Activated CD4-positive, alpha-beta T cell treated with anti-CD3 and anti-CD28 coated beads, Interleukin-2, amount 10 ng/mL, durations not matched to agents 7 days and 5 days (primary cell): ENCODE measurements at regions not wholly inside any gene's neighbourhood (a gene's known extent, or its start where the extent isn't known, plus 50 kb on each side); places are given as distances from the start of the nearest gene placed in this dataset.

ENCODE experiments used
- CTCF ChIA-PET: fragments of 350-600 bp; sonication (Branson Sonifier 250); formaldehyde crosslinking; loops from one replicate; lab custom pipeline; 2021; ENCODE audit warnings: antibody characterized with exemption; lab: Charles Lee
- POLR2A ChIA-PET: fragments of 350-600 bp; sonication (Branson Sonifier 250); formaldehyde crosslinking; loops from one replicate; lab custom pipeline; 2021; ENCODE audit warnings: antibody characterized with exemption; lab: Charles Lee
- DNase-seq: peaks from one replicate; pipeline ENCODE4 v3.0.0-alpha.2; 2020
- H3K27ac Mint-ChIP-seq: one replicate; pipeline ENCODE4 v1.8.0; 2021; ENCODE audit warnings: mild to moderate bottlenecking, moderate library complexity, mixed read lengths
- H3K27me3 Mint-ChIP-seq: one replicate; pipeline ENCODE4 v1.8.0; 2021; ENCODE audit warnings: mixed read lengths
- H3K36me3 Mint-ChIP-seq: one replicate; pipeline ENCODE4 v1.8.0; 2021; ENCODE audit warnings: low read depth, mixed read lengths
- H3K4me1 Mint-ChIP-seq: one replicate; pipeline ENCODE4 v1.8.0; 2021; ENCODE audit warnings: mixed read lengths
- H3K4me3 Mint-ChIP-seq: one replicate; pipeline ENCODE4 v1.8.0; 2021; ENCODE audit warnings: mild to moderate bottlenecking, moderate library complexity, mixed read lengths
- H3K9me3 Mint-ChIP-seq: one replicate; pipeline ENCODE4 v1.8.0; 2021; ENCODE audit warnings: mixed read lengths

- ChIA-PET POLR2A (no interaction called here), CTCF (no interaction called here)
- Mint-ChIP-seq H3K4me1 (no peaks in the 10 kb centered on the region), H3K36me3 (no peaks in the 10 kb centered on the region), H3K27ac (no peak overlapping the region), H3K9me3 (no peaks in the 10 kb centered on the region), H3K4me3 (no peak overlapping the region), H3K27me3 (no peaks in the 10 kb centered on the region)
- no peak for DNase-seq
Measured at GRCh38 chrX:116226665-116227484, 56.3 kb downstream of the AGTR2 start.

GRCh38 chrX:116230130-116230898 lies 59.8 kb downstream of the AGTR2 start:
- ChIA-PET POLR2A (no interaction called here), CTCF (no interaction called here)
- H3K4me1 Mint-ChIP-seq: no peaks in the 10 kb centered on the region
- H3K4me3 Mint-ChIP-seq: no peak overlapping the region
- H3K36me3 Mint-ChIP-seq: no peaks in the 10 kb centered on the region
- H3K9me3 Mint-ChIP-seq: no peaks in the 10 kb centered on the region
- no peak for DNase-seq
- H3K27ac Mint-ChIP-seq: no peak overlapping the region
- no peaks in the 10 kb centered on the region for H3K27me3 Mint-ChIP-seq

- Mint-ChIP-seq H3K27me3 (no peaks in the 10 kb centered on the region), H3K27ac (no peak overlapping the region), H3K9me3 (no peaks in the 10 kb centered on the region), H3K36me3 (no peaks in the 10 kb centered on the region), H3K4me1 (no peaks in the 10 kb centered on the region), H3K4me3 (no peak overlapping the region)
- ChIA-PET POLR2A (no interaction called here), CTCF (no interaction called here)
- DNase-seq: no peak
Measured at GRCh38 chrX:116232833-116233232, 62.3 kb downstream of the AGTR2 start.

- POLR2A ChIA-PET: no interaction called here
- H3K36me3 Mint-ChIP-seq: no peaks in the 10 kb centered on the region
- no peak overlapping the region for H3K4me3 Mint-ChIP-seq
- no peaks in the 10 kb centered on the region for H3K4me1 Mint-ChIP-seq
- no peak overlapping the region for H3K27ac Mint-ChIP-seq
- CTCF ChIA-PET: no interaction called here
- DNase-seq: no peak
- no peaks in the 10 kb centered on the region for H3K9me3 Mint-ChIP-seq
- no peaks in the 10 kb centered on the region for H3K27me3 Mint-ChIP-seq
Measured at GRCh38 chrX:116236666-116237065, 66.1 kb downstream of the AGTR2 start.

- H3K27ac Mint-ChIP-seq: no peak overlapping the region
- no peaks in the 10 kb centered on the region for H3K36me3 Mint-ChIP-seq
- no peaks in the 10 kb centered on the region for H3K4me1 Mint-ChIP-seq
- ChIA-PET CTCF (no interaction called here), POLR2A (no interaction called here)
- H3K4me3 Mint-ChIP-seq: no peak overlapping the region
- H3K9me3 Mint-ChIP-seq: no peaks in the 10 kb centered on the region
- DNase-seq: no peak
- no peaks in the 10 kb centered on the region for H3K27me3 Mint-ChIP-seq
Measured at GRCh38 chrX:116238093-116238492, 67.5 kb downstream of the AGTR2 start.

- H3K9me3 Mint-ChIP-seq: no peaks in the 10 kb centered on the region
- no peak for DNase-seq
- CTCF ChIA-PET: no interaction called here
- no peaks in the 10 kb centered on the region for H3K36me3 Mint-ChIP-seq
- POLR2A ChIA-PET: no interaction called here
- no peak overlapping the region for H3K27ac Mint-ChIP-seq
- no peak overlapping the region for H3K4me3 Mint-ChIP-seq
- H3K4me1 Mint-ChIP-seq: no peaks in the 10 kb centered on the region
- no peaks in the 10 kb centered on the region for H3K27me3 Mint-ChIP-seq
Measured at GRCh38 chrX:116238567-116239255, 68.2 kb downstream of the AGTR2 start.

- H3K4me1 Mint-ChIP-seq: no peaks in the 10 kb centered on the region
Measured at GRCh38 chrX:116239944-116240840, 69.6 kb downstream of the AGTR2 start.

GRCh38 chrX:116241001-116241400 lies 70.5 kb downstream of the AGTR2 start:
- no peak overlapping the region for H3K27ac Mint-ChIP-seq
- POLR2A ChIA-PET: no interaction called here

More at GRCh38 chrX:116239944-116240840, 69.6 kb downstream of the AGTR2 start:
- no peak for DNase-seq
- no peaks in the 10 kb centered on the region for H3K27me3 Mint-ChIP-seq
- no peak overlapping the region for H3K27ac Mint-ChIP-seq
- H3K36me3 Mint-ChIP-seq: no peaks in the 10 kb centered on the region
- CTCF ChIA-PET: no interaction called here
- no peak overlapping the region for H3K4me3 Mint-ChIP-seq
- POLR2A ChIA-PET: no interaction called here
- H3K9me3 Mint-ChIP-seq: peaks cover 2% of the 10 kb centered on the region

GRCh38 chrX:116243039-116243438 lies 72.5 kb downstream of the AGTR2 start:
- Mint-ChIP-seq H3K9me3 (peaks cover 2% of the 10 kb centered on the region), H3K36me3 (no peaks in the 10 kb centered on the region), H3K27ac (no peak overlapping the region), H3K4me3 (no peak overlapping the region), H3K4me1 (no peaks in the 10 kb centered on the region), H3K27me3 (no peaks in the 10 kb centered on the region)
- no peak for DNase-seq
- CTCF ChIA-PET: no interaction called here
- POLR2A ChIA-PET: no interaction called here

More at GRCh38 chrX:116241001-116241400, 70.5 kb downstream of the AGTR2 start:
- CTCF ChIA-PET: no interaction called here
- no peaks in the 10 kb centered on the region for H3K4me1 Mint-ChIP-seq
- DNase-seq: no peak
- no peak overlapping the region for H3K4me3 Mint-ChIP-seq
- H3K27me3 Mint-ChIP-seq: no peaks in the 10 kb centered on the region
- H3K9me3 Mint-ChIP-seq: peaks cover 2% of the 10 kb centered on the region
- H3K36me3 Mint-ChIP-seq: no peaks in the 10 kb centered on the region

GRCh38 chrX:116246261-116246660 lies 75.7 kb downstream of the AGTR2 start:
- POLR2A ChIA-PET: no interaction called here
- no peak overlapping the region for H3K27ac Mint-ChIP-seq
- no peak for DNase-seq
- H3K4me3 Mint-ChIP-seq: no peak overlapping the region
- H3K36me3 Mint-ChIP-seq: no peaks in the 10 kb centered on the region
- no peaks in the 10 kb centered on the region for H3K4me1 Mint-ChIP-seq
- peaks cover 13% of the 10 kb centered on the region for H3K9me3 Mint-ChIP-seq
- CTCF ChIA-PET: interaction anchor here (1.2 kb wide), 1 partner anchor 21 kb away, joined by 4 read pairs; no protein-coding TSS in a partner anchor
- H3K27me3 Mint-ChIP-seq: no peaks in the 10 kb centered on the region

GRCh38 chrX:116267511-116268040 lies 97.0 kb downstream of the AGTR2 start:
- H3K9me3 Mint-ChIP-seq: no peaks in the 10 kb centered on the region
- DNase-seq: no peak
- no peaks in the 10 kb centered on the region for H3K36me3 Mint-ChIP-seq
- ChIA-PET POLR2A (no interaction called here), CTCF (no interaction called here)
- H3K27ac Mint-ChIP-seq: no peak overlapping the region
- no peaks in the 10 kb centered on the region for H3K27me3 Mint-ChIP-seq
- no peak overlapping the region for H3K4me3 Mint-ChIP-seq
- no peaks in the 10 kb centered on the region for H3K4me1 Mint-ChIP-seq

- no peak for DNase-seq
- ChIA-PET POLR2A (no interaction called here), CTCF (interaction anchor here (1.6 kb wide), 1 partner anchor 10 kb away, joined by 3 read pairs; no protein-coding TSS in a partner anchor)
- Mint-ChIP-seq H3K36me3 (no peaks in the 10 kb centered on the region), H3K9me3 (no peaks in the 10 kb centered on the region), H3K27ac (no peak overlapping the region), H3K4me1 (no peaks in the 10 kb centered on the region), H3K27me3 (no peaks in the 10 kb centered on the region), H3K4me3 (no peak overlapping the region)
Measured at GRCh38 chrX:116272322-116272721, 101.8 kb downstream of the AGTR2 start.
